ENCODE measurements at regions not wholly inside any gene's neighbourhood (a gene's known extent, or its start where the extent isn't known, plus 50 kb on each side); places are given as distances from the start of the nearest gene placed in this dataset.

DNA sequence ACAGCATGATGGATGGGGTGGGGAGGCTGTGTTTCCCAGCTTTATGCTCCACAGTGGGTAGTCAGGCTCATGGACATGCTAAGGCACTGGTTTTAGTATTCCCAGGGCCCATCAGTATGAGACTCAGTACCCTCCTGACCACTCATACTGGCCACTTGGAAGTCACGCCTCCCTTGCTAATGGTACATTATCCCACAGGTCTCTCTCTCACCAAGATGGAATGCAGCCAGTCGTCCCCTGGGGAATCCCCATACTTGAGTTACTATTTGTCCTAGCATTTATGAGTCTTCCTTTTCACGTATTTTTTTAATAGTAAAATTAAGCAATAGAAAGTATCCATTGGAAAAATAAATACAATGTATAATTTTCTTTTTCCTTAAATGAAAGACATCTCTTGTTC, 80.6 kb upstream of the TBX20 start:
- POLR2A ChIA-PET, result no interaction called here
- CTCF ChIA-PET, result interaction anchor here (0.6 kb wide), 1 partner anchor 186 kb away, joined by 3 read pairs; no protein-coding TSS in a partner anchor
- ATAC-seq (no peak), DNase-seq (no peak)
- Mint-ChIP-seq H3K27ac (no peak overlapping the region), H3K36me3 (ENCODE audit: low read depth) (no peaks in the 10 kb centered on the region), H3K9me3 (no peaks in the 10 kb centered on the region), H3K27me3 (peaks cover 7% of the 10 kb centered on the region), H3K4me1 (ENCODE audit: low read depth) (no peaks in the 10 kb centered on the region), H3K4me3 (no peak overlapping the region)
- TF ChIP-seq, protein P1, sequence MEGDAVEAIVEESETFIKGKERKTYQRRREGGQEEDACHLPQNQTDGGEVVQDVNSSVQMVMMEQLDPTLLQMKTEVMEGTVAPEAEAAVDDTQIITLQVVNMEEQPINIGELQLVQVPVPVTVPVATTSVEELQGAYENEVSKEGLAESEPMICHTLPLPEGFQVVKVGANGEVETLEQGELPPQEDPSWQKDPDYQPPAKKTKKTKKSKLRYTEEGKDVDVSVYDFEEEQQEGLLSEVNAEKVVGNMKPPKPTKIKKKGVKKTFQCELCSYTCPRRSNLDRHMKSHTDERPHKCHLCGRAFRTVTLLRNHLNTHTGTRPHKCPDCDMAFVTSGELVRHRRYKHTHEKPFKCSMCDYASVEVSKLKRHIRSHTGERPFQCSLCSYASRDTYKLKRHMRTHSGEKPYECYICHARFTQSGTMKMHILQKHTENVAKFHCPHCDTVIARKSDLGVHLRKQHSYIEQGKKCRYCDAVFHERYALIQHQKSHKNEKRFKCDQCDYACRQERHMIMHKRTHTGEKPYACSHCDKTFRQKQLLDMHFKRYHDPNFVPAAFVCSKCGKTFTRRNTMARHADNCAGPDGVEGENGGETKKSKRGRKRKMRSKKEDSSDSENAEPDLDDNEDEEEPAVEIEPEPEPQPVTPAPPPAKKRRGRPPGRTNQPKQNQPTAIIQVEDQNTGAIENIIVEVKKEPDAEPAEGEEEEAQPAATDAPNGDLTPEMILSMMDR (IDR thresholded peaks at IDR 0.05), result no peak
- intact Hi-C loops (cut with micrococcal nuclease), result no loop called here

DNA sequence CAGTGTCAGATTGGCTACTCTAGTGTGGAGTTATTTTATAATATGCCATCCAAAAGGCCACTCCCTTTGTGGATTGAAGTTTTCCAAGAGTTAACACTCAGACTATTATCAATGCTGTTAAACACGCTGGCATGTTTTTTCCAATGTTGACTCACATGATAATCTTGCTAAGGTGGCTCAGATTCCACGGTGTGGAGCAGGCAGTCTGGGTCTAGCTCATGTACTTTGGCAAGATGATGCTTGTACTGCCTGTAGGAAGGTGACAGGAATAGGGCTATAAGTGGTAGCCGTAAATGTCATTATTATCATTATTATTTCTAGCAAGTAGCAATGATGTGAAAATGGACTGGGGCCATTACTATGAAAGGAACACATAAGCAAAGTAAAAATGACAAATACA, 79.4 kb upstream of the TBX20 start:
- intact Hi-C loops (cut with micrococcal nuclease), result no loop called here
- Mint-ChIP-seq H3K4me3 (no peak overlapping the region), H3K9me3 (no peaks in the 10 kb centered on the region), H3K27me3 (peaks cover 8% of the 10 kb centered on the region), H3K36me3 (ENCODE audit: low read depth) (no peaks in the 10 kb centered on the region), H3K27ac (no peak overlapping the region), H3K4me1 (ENCODE audit: low read depth) (no peaks in the 10 kb centered on the region)
- ATAC-seq, result no peak
- DNase-seq, result no peak
- POLR2A ChIA-PET, result no interaction called here
- CTCF ChIA-PET, result no interaction called here
- TF ChIP-seq, protein P1 (IDR thresholded peaks at IDR 0.05), result no peak

DNA sequence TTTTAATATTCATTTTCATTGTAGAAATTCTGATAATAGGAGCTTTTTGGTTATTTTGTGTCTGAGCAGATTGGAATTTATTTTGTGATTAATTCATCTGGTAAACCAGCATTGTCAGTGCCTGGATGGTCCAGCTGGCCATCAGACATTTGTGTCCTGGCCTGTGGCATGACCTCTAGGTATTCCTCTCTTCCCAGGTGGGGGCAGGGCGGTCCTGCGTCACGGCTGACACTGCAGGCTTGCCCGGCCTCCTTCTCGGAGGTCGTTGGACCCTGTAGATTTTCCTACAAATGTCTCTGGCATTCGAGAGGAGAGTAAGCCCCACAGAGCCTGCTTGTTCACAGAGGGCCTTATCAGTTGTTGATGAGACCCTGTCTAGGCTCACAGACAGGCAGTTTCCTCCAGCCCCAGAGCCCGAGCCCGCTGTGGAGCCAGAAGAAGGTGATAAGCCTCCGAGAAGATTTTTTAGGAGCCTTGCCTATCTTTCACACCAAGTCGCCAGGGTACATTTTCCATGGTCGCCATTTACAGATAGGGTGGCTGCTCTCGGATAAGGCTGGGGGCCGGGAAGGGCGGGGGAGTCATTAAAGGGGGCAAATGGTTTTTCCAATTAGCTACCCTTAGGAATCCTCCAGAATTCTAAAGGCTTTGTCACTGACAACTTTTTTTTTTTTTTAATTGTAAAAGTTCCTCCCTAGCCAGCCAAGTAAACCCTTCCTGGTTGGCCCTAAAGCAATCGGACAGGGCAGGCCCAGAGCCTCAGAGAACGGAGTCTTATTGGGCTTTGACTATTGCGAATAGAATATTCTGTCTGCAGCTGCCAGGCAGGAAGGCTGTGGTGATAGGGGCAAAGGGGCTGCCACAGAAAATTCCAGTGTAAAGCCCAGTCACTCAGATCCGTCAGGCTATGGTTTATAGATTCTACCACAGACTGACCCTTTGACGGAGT, 78.1 kb upstream of the TBX20 start:
- Mint-ChIP-seq H3K36me3 (ENCODE audit: low read depth) (no peaks in the 10 kb centered on the region), H3K27me3 (peaks cover 9% of the 10 kb centered on the region), H3K4me3 (no peak overlapping the region), H3K4me1 (ENCODE audit: low read depth) (no peaks in the 10 kb centered on the region), H3K27ac (no peak overlapping the region), H3K9me3 (no peaks in the 10 kb centered on the region)
- ChIA-PET POLR2A (no interaction called here), CTCF (no interaction called here)
- TF ChIP-seq, protein P1 (IDR thresholded peaks at IDR 0.05), result no peak
- no peak for ATAC-seq
- intact Hi-C loops (cut with micrococcal nuclease), result no loop called here
- DNase-seq, result no peak

DNA sequence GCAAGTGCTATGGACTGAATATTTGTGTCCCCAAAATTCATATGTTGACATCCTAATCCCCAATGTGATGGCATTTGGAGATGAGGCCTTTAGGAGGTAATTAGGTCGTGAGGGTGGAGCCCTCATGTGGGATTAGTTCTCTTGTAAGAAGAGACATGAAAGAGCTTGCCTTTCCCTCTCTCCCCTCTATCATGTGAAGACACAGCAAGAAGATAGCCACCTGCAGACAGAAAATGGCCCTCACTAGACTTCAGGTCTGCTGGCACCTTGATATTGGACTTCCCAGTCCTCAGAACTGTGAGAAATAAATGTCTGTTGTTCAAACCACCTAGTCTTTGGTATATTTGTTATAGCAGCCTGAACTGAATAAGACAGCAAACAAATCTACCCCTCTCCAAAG, 75.1 kb upstream of the TBX20 start:
- H3K9me3 Mint-ChIP-seq, result no peaks in the 10 kb centered on the region
- peaks cover 8% of the 10 kb centered on the region for H3K27me3 Mint-ChIP-seq
- ATAC-seq (no peak), DNase-seq (no peak)
- H3K4me1 Mint-ChIP-seq (ENCODE audit: low read depth), result no peaks in the 10 kb centered on the region
- POLR2A ChIA-PET, result no interaction called here
- CTCF ChIA-PET, result no interaction called here
- no peak overlapping the region for H3K27ac Mint-ChIP-seq
- intact Hi-C loops (cut with micrococcal nuclease), result no loop called here
- H3K4me3 Mint-ChIP-seq, result no peak overlapping the region
- TF ChIP-seq, protein P1 (IDR thresholded peaks at IDR 0.05), result no peak
- no peaks in the 10 kb centered on the region for H3K36me3 Mint-ChIP-seq (ENCODE audit: low read depth)

DNA sequence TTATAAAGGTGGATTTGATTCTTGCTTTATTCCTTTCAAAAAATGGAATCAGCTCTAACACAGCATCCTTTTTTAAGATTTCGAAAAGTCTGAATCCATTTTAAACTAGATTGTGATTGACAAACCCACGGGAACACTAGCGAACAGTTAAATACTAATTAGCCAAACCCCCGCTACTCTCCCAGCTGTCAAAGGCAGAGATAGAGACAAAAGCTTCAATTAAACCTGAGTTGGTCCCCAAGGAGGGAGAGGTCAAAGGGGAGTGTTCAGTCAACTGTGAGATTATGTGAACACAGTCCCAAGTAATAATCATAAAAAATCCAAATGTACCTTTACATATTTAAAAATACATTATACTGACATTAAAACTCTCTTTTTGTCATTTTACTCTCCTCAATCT, 65.7 kb upstream of the TBX20 start:
- no peak overlapping the region for H3K4me3 Mint-ChIP-seq
- no peaks in the 10 kb centered on the region for H3K36me3 Mint-ChIP-seq (ENCODE audit: low read depth)
- DNase-seq, result no peak
- no peak for ATAC-seq
- ChIA-PET POLR2A (no interaction called here), CTCF (no interaction called here)
- no peak overlapping the region for H3K27ac Mint-ChIP-seq
- intact Hi-C loops (cut with micrococcal nuclease), result no loop called here
- H3K4me1 Mint-ChIP-seq (ENCODE audit: low read depth), result no peaks in the 10 kb centered on the region
- peaks cover 3% of the 10 kb centered on the region for H3K27me3 Mint-ChIP-seq
- H3K9me3 Mint-ChIP-seq, result no peaks in the 10 kb centered on the region
- TF ChIP-seq, protein P1 (IDR thresholded peaks at IDR 0.05), result no peak

Data from activated CD8-positive, alpha-beta T cell treated with anti-CD3 and anti-CD28 coated beads for 36 hours (primary cell).